Stomach (tissue), 8 donors: ENCODE measurements at regions not wholly inside any gene's neighbourhood (a gene's known extent, or its start where the extent isn't known, plus 50 kb on each side); places are given as distances from the start of the nearest gene placed in this dataset.

ENCODE experiments used
- DNase-seq, 2 donors: peaks; one replicate each; pipeline versions ENCODE4 v3.0.0 to v3.0.0-alpha.2; 2013 to 2019
- H3K27ac ChIP-seq, 5 donors: fragments of 200-600 bp in 4 of 5; sonication (generic) in 4 of 5; one replicate each; pipeline ENCODE4 v1.5.1; 2013 to 2019; ENCODE audit warnings: mild to moderate bottlenecking in 1 of 5, moderate library complexity in 1 of 5
- H3K27me3 ChIP-seq, 3 donors: fragments of 200-600 bp; sonication (generic); one replicate each; pipeline ENCODE4 v1.5.1; 2017 to 2019; ENCODE audit warnings: mixed run types in 1 of 3
- H3K36me3 ChIP-seq, 4 donors: fragments of 200-600 bp; sonication (generic); 1 replicate in 3 of 4; 2 replicates in 1 of 4; pipeline ENCODE4 v1.5.1; 2016 to 2019
- H3K4me1 ChIP-seq, 4 donors: fragments of 200-600 bp; sonication (generic); one replicate each; pipeline ENCODE4 v1.5.1; 2016 to 2019
- H3K4me3 ChIP-seq, 4 donors: fragments of 200-600 bp; sonication (generic) in 3 of 4; one replicate each; pipeline ENCODE4 v1.5.1; 2016 to 2019; ENCODE audit warnings: mild to moderate bottlenecking in 1 of 4
- H3K9me3 ChIP-seq, 4 donors: fragments of 200-600 bp; sonication (generic); one replicate each; pipeline ENCODE4 v1.5.1; 2016 to 2019
- CTCF ChIP-seq, 7 experiments: fragments of 450-650 bp in 4 of 7; fragments of 200-600 bp in 3 of 7; sonication (generic) in 3 of 7; IDR thresholded peaks; one replicate each; pipeline ENCODE4 v1.5.1; 2016 to 2019; ENCODE audit warnings: antibody characterized with exemption in 7 of 7, control low read depth in 2 of 7, mild to moderate bottlenecking in 1 of 7
- EP300 ChIP-seq: sonication (generic); formaldehyde crosslinking; IDR thresholded peaks from one replicate; pipeline ENCODE4 v1.6.1; 2017; ENCODE audit warnings: antibody characterized with exemption
- POLR2A ChIP-seq, 4 donors: fragments of 450-650 bp; IDR thresholded peaks; one replicate each; pipeline ENCODE4 v1.6.1; 2016; ENCODE audit warnings: antibody characterized with exemption in 4 of 4, control low read depth in 2 of 4, mild to moderate bottlenecking in 1 of 4, moderate library complexity in 1 of 4
- POLR2AphosphoS5 ChIP-seq, 3 donors: sonication (generic); formaldehyde crosslinking; IDR thresholded peaks; one replicate each; pipeline ENCODE4 v1.6.1; 2016; ENCODE audit warnings: antibody characterized with exemption in 3 of 3
- WGBS, 5 donors: extraction: QIAGEN DNeasy Blood & Tissue Kit in 3 of 5; methylation state at CpG; one replicate each; pipeline versions ENCODE4 v1.1.5 to v1.1.7; 2013 to 2018; 5-methylcytosine and 5-hydroxymethylcytosine counted together
- intact Hi-C: fragments of 100-400 bp; cut with DNase I; formaldehyde crosslinking; loops from one replicate; pipeline ENCODE4 v1.15.1; 2023; ENCODE audit warnings: low total_unique reads
- donor health status: healthy with polysubstance abuse.
- donor health status: Bipolar disorder and iron deficiency.
- donor health status: healthy.

- Histone ChIP-seq H3K27me3 (peaks cover 0 to 6% (median 0%) of the 10 kb centered on the region in 3 donors), H3K36me3 (no peaks in the 10 kb centered on the region), H3K27ac (no peak overlapping the region), H3K4me3 (no peak overlapping the region), H3K4me1 (peaks cover 0 to 39% (median 33%) of the 10 kb centered on the region in 4 donors), H3K9me3 (no peaks in the 10 kb centered on the region)
- peak in 1 of 2 donors; percentile 34 for DNase-seq
- intact Hi-C loops = no loop called here
- 24 to 51% (median 31%) methylated on average over 10 of the region's 10 CpGs for WGBS, 5 donors
- TF ChIP-seq POLR2A (IDR thresholded peaks at IDR 0.05) = no peak
- no peak for TF ChIP-seq POLR2AphosphoS5 (IDR thresholded peaks at IDR 0.05)
- TF ChIP-seq CTCF (IDR thresholded peaks at IDR 0.05) = no peak
- TF ChIP-seq EP300 = no peak
Observed at GRCh38 chr16:54505549-54506213, 219.1 kb upstream of the IRX3 start.

- H3K9me3 ChIP-seq = no peaks in the 10 kb centered on the region
- H3K36me3 ChIP-seq = no peaks in the 10 kb centered on the region
- peaks cover 0 to 6% (median 0%) of the 10 kb centered on the region in 3 donors for H3K27me3 ChIP-seq
- peak in 1 of 2 donors; percentile 22 for DNase-seq
- intact Hi-C loops = no loop called here
- TF ChIP-seq CTCF (IDR thresholded peaks at IDR 0.05) = no peak
- no peak for TF ChIP-seq POLR2A (IDR thresholded peaks at IDR 0.05)
- TF ChIP-seq EP300 = no peak
- no peak for TF ChIP-seq POLR2AphosphoS5 (IDR thresholded peaks at IDR 0.05)
- no peak overlapping the region for H3K4me3 ChIP-seq
- H3K27ac ChIP-seq = peak overlapping the region in 2 of 5 donors; percentile 4 to 41
- WGBS, 5 donors = 36 to 51% (median 41%) methylated on average over 12 of the region's 12 CpGs
- H3K4me1 ChIP-seq = peaks cover 0 to 27% (median 22%) of the 10 kb centered on the region in 4 donors
Observed at GRCh38 chr16:54504372-54504771, 217.8 kb upstream of the IRX3 start.

- Histone ChIP-seq H3K27ac (peak overlapping the region in 2 of 5 donors; percentile 4 to 41), H3K9me3 (no peaks in the 10 kb centered on the region), H3K4me3 (no peak overlapping the region), H3K27me3 (peaks cover 0 to 6% (median 0%) of the 10 kb centered on the region in 3 donors), H3K4me1 (peaks cover 0 to 23% (median 18%) of the 10 kb centered on the region in 4 donors), H3K36me3 (no peaks in the 10 kb centered on the region)
- no peak for DNase-seq
- intact Hi-C loops = no loop called here
- 68 to 80% (median 75%) methylated on average over 2 of the region's 2 CpGs for WGBS, 5 donors
- TF ChIP-seq EP300 (no peak), POLR2A (IDR thresholded peaks at IDR 0.05) (no peak), POLR2AphosphoS5 (IDR thresholded peaks at IDR 0.05) (no peak), CTCF (IDR thresholded peaks at IDR 0.05) (no peak)
Observed at GRCh38 chr16:54503856-54504219, 217.3 kb upstream of the IRX3 start.

GRCh38 chr16:54503011-54503855 lies 216.6 kb upstream of the IRX3 start:
- Histone ChIP-seq H3K4me3 (no peak overlapping the region), H3K27ac (no peak overlapping the region), H3K36me3 (no peaks in the 10 kb centered on the region), H3K4me1 (peaks cover 0 to 23% (median 18%) of the 10 kb centered on the region in 4 donors), H3K27me3 (peaks cover 0 to 6% (median 0%) of the 10 kb centered on the region in 3 donors), H3K9me3 (peaks cover 0 to 4% (median 1%) of the 10 kb centered on the region in 4 donors)
- TF ChIP-seq CTCF (IDR thresholded peaks at IDR 0.05) (no peak), POLR2AphosphoS5 (IDR thresholded peaks at IDR 0.05) (no peak), POLR2A (IDR thresholded peaks at IDR 0.05) (no peak), EP300 (no peak)
- intact Hi-C loops = no loop called here
- 67 to 78% (median 77%) methylated on average over 9 of the region's 9 CpGs for WGBS, 5 donors
- DNase-seq = no peak
